ENCODE measurements at regions not wholly inside any gene's neighbourhood (a gene's known extent, or its start where the extent isn't known, plus 50 kb on each side); places are given as distances from the start of the nearest gene placed in this dataset.

- TF ChIP-seq FOXA1 (IDR thresholded peaks at IDR 0.05) (no peak), SP1 (IDR thresholded peaks at IDR 0.05) (no peak), NFRKB (IDR thresholded peaks at IDR 0.05) (no peak), BHLHE40 (IDR thresholded peaks at IDR 0.05; ENCODE audit: borderline replicate concordance) (no peak), SUZ12 (IDR thresholded peaks at IDR 0.05) (no peak), ARNT (IDR thresholded peaks at IDR 0.05) (no peak), HDGF (IDR thresholded peaks at IDR 0.05; ENCODE audit: borderline replicate concordance) (no peak), ELF4 (IDR thresholded peaks at IDR 0.05) (no peak), PKNOX1 (IDR thresholded peaks at IDR 0.05) (no peak), FOXK2 (IDR thresholded peaks at IDR 0.05) (no peak), L3MBTL2 (conservative IDR thresholded peaks at IDR 0.05) (no peak), FOXM1 (IDR thresholded peaks at IDR 0.05; ENCODE audit: borderline replicate concordance) (no peak)
Measured at GRCh38 chr4:104905546-104905945, 241.1 kb upstream of the TET2 start.

All from HEK293T (cell line).